ENCODE measurements at regions not wholly inside any gene's neighbourhood (a gene's known extent, or its start where the extent isn't known, plus 50 kb on each side); places are given as distances from the start of the nearest gene placed in this dataset.

DNA sequence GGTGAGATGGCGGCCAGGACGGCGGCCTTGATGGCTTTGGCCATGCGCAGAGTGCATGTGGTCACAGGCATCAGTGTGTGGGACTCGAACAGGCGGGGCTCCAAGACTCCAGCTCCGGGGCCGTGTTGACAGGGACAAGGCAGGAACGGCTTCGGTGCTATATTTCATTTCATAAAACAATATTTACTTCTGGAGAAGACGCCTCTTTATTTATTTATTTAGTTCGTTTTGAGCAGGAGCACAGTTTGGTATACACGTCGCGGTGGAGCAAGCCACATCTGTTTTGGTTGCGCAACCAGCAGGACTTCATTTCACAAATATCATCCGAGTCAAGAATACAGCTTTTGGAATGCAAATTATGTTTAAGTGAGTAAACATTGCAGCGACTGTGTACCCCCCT is 166.7 kb upstream of the TSHZ3 start:
- no peak for TF ChIP-seq CTCF (IDR thresholded peaks at IDR 0.05)
- no peak for TF ChIP-seq POLR2AphosphoS5 (IDR thresholded peaks at IDR 0.05)

All from upper lobe of left lung (tissue), 4 donors.